ENCODE measurements at regions not wholly inside any gene's neighbourhood (a gene's known extent, or its start where the extent isn't known, plus 50 kb on each side); places are given as distances from the start of the nearest gene placed in this dataset.

DNA sequence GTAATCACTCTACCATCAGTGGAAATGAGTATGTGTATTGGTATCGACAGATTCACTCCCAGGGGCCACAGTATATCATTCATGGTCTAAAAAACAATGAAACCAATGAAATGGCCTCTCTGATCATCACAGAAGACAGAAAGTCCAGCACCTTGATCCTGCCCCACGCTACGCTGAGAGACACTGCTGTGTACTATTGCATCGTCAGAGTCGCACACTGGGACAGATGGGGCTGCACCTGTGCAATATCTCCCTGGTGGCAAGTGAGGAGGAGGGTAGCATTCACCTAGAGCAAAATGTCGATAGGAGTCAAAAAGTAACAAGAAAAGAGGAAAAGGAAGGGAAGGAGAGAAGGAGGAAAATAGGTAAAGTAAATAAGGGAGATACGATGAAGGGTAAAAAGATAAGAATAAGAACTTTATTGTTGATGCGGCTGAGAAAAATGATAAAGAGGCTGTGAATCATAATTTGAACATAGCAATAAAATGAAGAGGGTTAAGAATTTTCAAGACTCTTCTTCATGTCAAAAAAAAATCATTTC lies 450.5 kb upstream of the OR4E1 start:
- TF ChIP-seq EZH2 (IDR thresholded peaks at IDR 0.05; ENCODE audit: borderline replicate concordance, control insufficient read depth, low read depth, low read length) (no peak), HCFC1 (IDR thresholded peaks at IDR 0.05; ENCODE audit: low read length) (no peak), POLR2A (IDR thresholded peaks at IDR 0.05; ENCODE audit: low read depth, low read length) (no peak), EP300 (IDR thresholded peaks at IDR 0.05; ENCODE audit: borderline replicate concordance in 1 of 2, control insufficient read depth in 1 of 2, low read depth in 2 of 2, low read length in 2 of 2) (no peak)
- TF ChIP-seq, protein P1, sequence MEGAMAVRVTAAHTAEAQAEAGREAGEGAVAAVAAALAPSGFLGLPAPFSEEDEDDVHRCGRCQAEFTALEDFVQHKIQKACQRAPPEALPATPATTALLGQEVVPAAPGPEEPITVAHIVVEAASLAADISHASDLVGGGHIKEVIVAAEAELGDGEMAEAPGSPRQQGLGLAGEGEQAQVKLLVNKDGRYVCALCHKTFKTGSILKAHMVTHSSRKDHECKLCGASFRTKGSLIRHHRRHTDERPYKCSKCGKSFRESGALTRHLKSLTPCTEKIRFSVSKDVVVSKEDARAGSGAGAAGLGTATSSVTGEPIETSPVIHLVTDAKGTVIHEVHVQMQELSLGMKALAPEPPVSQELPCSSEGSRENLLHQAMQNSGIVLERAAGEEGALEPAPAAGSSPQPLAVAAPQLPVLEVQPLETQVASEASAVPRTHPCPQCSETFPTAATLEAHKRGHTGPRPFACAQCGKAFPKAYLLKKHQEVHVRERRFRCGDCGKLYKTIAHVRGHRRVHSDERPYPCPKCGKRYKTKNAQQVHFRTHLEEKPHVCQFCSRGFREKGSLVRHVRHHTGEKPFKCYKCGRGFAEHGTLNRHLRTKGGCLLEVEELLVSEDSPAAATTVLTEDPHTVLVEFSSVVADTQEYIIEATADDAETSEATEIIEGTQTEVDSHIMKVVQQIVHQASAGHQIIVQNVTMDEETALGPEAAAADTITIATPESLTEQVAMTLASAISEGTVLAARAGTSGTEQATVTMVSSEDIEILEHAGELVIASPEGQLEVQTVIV (IDR thresholded peaks at IDR 0.05; ENCODE audit: borderline replicate concordance, partially characterized antibody) = no peak
- TF ChIP-seq, protein P2, sequence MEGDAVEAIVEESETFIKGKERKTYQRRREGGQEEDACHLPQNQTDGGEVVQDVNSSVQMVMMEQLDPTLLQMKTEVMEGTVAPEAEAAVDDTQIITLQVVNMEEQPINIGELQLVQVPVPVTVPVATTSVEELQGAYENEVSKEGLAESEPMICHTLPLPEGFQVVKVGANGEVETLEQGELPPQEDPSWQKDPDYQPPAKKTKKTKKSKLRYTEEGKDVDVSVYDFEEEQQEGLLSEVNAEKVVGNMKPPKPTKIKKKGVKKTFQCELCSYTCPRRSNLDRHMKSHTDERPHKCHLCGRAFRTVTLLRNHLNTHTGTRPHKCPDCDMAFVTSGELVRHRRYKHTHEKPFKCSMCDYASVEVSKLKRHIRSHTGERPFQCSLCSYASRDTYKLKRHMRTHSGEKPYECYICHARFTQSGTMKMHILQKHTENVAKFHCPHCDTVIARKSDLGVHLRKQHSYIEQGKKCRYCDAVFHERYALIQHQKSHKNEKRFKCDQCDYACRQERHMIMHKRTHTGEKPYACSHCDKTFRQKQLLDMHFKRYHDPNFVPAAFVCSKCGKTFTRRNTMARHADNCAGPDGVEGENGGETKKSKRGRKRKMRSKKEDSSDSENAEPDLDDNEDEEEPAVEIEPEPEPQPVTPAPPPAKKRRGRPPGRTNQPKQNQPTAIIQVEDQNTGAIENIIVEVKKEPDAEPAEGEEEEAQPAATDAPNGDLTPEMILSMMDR (IDR thresholded peaks at IDR 0.05 in 2 of 3, conservative IDR thresholded peaks at IDR 0.05 in 1 of 3; ENCODE audit: control insufficient read depth in 2 of 3, extremely low read depth in 1 of 3, insufficient read depth in 1 of 3, low read depth in 3 of 3, low read length in 3 of 3) = no peak
- TF ChIP-seq, protein P3, sequence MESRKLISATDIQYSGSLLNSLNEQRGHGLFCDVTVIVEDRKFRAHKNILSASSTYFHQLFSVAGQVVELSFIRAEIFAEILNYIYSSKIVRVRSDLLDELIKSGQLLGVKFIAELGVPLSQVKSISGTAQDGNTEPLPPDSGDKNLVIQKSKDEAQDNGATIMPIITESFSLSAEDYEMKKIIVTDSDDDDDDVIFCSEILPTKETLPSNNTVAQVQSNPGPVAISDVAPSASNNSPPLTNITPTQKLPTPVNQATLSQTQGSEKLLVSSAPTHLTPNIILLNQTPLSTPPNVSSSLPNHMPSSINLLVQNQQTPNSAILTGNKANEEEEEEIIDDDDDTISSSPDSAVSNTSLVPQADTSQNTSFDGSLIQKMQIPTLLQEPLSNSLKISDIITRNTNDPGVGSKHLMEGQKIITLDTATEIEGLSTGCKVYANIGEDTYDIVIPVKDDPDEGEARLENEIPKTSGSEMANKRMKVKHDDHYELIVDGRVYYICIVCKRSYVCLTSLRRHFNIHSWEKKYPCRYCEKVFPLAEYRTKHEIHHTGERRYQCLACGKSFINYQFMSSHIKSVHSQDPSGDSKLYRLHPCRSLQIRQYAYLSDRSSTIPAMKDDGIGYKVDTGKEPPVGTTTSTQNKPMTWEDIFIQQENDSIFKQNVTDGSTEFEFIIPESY (IDR thresholded peaks at IDR 0.05) = no peak
